GM13977 (cell line): ENCODE measurements at regions not wholly inside any gene's neighbourhood (a gene's known extent, or its start where the extent isn't known, plus 50 kb on each side); places are given as distances from the start of the nearest gene placed in this dataset.

Experiments
- DNase-seq: peaks from one replicate; pipeline ENCODE4 v3.0.0; 2012; ENCODE audit warnings: low spot score
- CTCF ChIP-seq: IDR thresholded peaks from 2 replicates; pipeline ENCODE4 v1.5.1; 2012; ENCODE audit warnings: mild to moderate bottlenecking, control low read depth; ENCODE audit not compliant: insufficient read depth; ENCODE audit errors: extremely low read depth, missing control alignments
- in situ Hi-C: fragments of 300-500 bp; cut with MboI; formaldehyde crosslinking; loops from one replicate; pipeline ENCODE4 v1.12.0; 2022; ENCODE audit warnings: low sequenced_read_pairs, low pct_unique_long_range_greater_than_20kb, mixed read lengths, inconsistent platforms; ENCODE audit not compliant: unreplicated experiment

- TF ChIP-seq CTCF, result no peak
- in situ Hi-C loops, result loop anchor here (5.0 kb wide), 1 partner anchor 92 kb away; no protein-coding TSS in a partner anchor
- no peak for DNase-seq
Observed at GRCh38 chr1:23639460-23640095, 52.0 kb upstream of the RPL11 start.

- in situ Hi-C loops, result loop anchor here (5.0 kb wide), 1 partner anchor 92 kb away; no protein-coding TSS in a partner anchor
- TF ChIP-seq CTCF, result no peak
- no peak for DNase-seq
Observed at GRCh38 chr1:23638786-23639241, 52.8 kb upstream of the RPL11 start.

GRCh38 chr1:23638188-23638619, 53.4 kb upstream of the RPL11 start:
- TF ChIP-seq CTCF, result no peak
- DNase-seq, result no peak
- in situ Hi-C loops, result loop anchor here (5.0 kb wide), 1 partner anchor 91 kb away; no protein-coding TSS in a partner anchor

GRCh38 chr1:23636009-23636408, 55.6 kb upstream of the RPL11 start:
- no peak for TF ChIP-seq CTCF
- no peak for DNase-seq
- in situ Hi-C loops, result loop anchor here (5.0 kb wide), 1 partner anchor 89 kb away; no protein-coding TSS in a partner anchor

- peak; percentile 76 for DNase-seq
- in situ Hi-C loops, result loop anchor here (5.0 kb wide), 1 partner anchor 88 kb away; no protein-coding TSS in a partner anchor
- TF ChIP-seq CTCF, result peak; percentile 86
Observed at GRCh38 chr1:23634840-23635651, 56.6 kb upstream of the RPL11 start.

GRCh38 chr1:23634518-23634839, 57.1 kb upstream of the RPL11 start:
- no peak for TF ChIP-seq CTCF
- in situ Hi-C loops, result no loop called here
- no peak for DNase-seq
